ENCODE measurements at regions not wholly inside any gene's neighbourhood (a gene's known extent, or its start where the extent isn't known, plus 50 kb on each side); places are given as distances from the start of the nearest gene placed in this dataset.
"Not testable (repeated sequence)": the region's sequence is repeated elsewhere in the genome, so short reads cannot be mapped to it uniquely, and the experiment has no call there.

GRCh38 chr20:28562510-28562898, 2695.0 kb upstream of the DEFB115 start:
- DNase-seq (ENCODE audit: low read depth in 2 of 3, low spot score in 2 of 3), result no peak

GRCh38 chr20:28562899-28563521, 2694.5 kb upstream of the DEFB115 start:
- DNase-seq (ENCODE audit: low read depth in 2 of 3, low spot score in 2 of 3), result not testable (repeated sequence)

GRCh38 chr20:28564024-28564423, 2693.4 kb upstream of the DEFB115 start:
- not testable (repeated sequence) for DNase-seq (ENCODE audit: low read depth in 2 of 3, low spot score in 2 of 3)

- DNase-seq (ENCODE audit: low read depth in 2 of 3, low spot score in 2 of 3), result not testable (repeated sequence)
Observed at GRCh38 chr20:28564688-28565463, 2692.6 kb upstream of the DEFB115 start.

GRCh38 chr20:28575991-28576390, 2681.5 kb upstream of the DEFB115 start:
- not testable (repeated sequence) for DNase-seq (ENCODE audit: low read depth in 2 of 3, low spot score in 2 of 3)

- not testable (repeated sequence) for DNase-seq (ENCODE audit: low read depth in 2 of 3, low spot score in 2 of 3)
Observed at GRCh38 chr20:28591680-28592079, 2665.8 kb upstream of the DEFB115 start.

- not testable (repeated sequence) for DNase-seq (ENCODE audit: low read depth in 2 of 3, low spot score in 2 of 3)
Observed at GRCh38 chr20:28593383-28593782, 2664.1 kb upstream of the DEFB115 start.

- DNase-seq (ENCODE audit: low read depth in 2 of 3, low spot score in 2 of 3), result not testable (repeated sequence)
Observed at GRCh38 chr20:28594476-28594875, 2663.0 kb upstream of the DEFB115 start.

GRCh38 chr20:28602006-28602402, 2655.5 kb upstream of the DEFB115 start:
- not testable (repeated sequence) for DNase-seq (ENCODE audit: low read depth in 2 of 3, low spot score in 2 of 3)

GRCh38 chr20:28602403-28603217, 2654.9 kb upstream of the DEFB115 start:
- DNase-seq (ENCODE audit: low read depth in 2 of 3, low spot score in 2 of 3), result peak; percentile 47 to 63 (median 53)

- not testable (repeated sequence) for DNase-seq (ENCODE audit: low read depth in 2 of 3, low spot score in 2 of 3)
Observed at GRCh38 chr20:28603218-28603577, 2654.3 kb upstream of the DEFB115 start.

GRCh38 chr20:28616354-28616753, 2641.1 kb upstream of the DEFB115 start:
- no peak for DNase-seq (ENCODE audit: low read depth in 2 of 3, low spot score in 2 of 3)

GRCh38 chr20:28619956-28620651, 2637.4 kb upstream of the DEFB115 start:
- not testable (repeated sequence) for DNase-seq (ENCODE audit: low read depth in 2 of 3, low spot score in 2 of 3)

GRCh38 chr20:28625112-28625511, 2632.4 kb upstream of the DEFB115 start:
- not testable (repeated sequence) for DNase-seq (ENCODE audit: low read depth in 2 of 3, low spot score in 2 of 3)

- not testable (repeated sequence) for DNase-seq (ENCODE audit: low read depth in 2 of 3, low spot score in 2 of 3)
Observed at GRCh38 chr20:28640831-28641230, 2616.6 kb upstream of the DEFB115 start.

All from activated CD8-positive, alpha-beta memory T cell treated with anti-CD3 and anti-CD28 coated beads for 48 hours (primary cell).